Osteocyte (in vitro differentiated cells): ENCODE measurements at regions not wholly inside any gene's neighbourhood (a gene's known extent, or its start where the extent isn't known, plus 50 kb on each side); places are given as distances from the start of the nearest gene placed in this dataset.

Experiments used
- DNase-seq: peaks from one replicate; pipeline ENCODE4 v3.0.0; 2021; ENCODE audit warnings: mixed read lengths; ENCODE audit not compliant: unreplicated experiment; ENCODE audit errors: extremely low spot score
- H3K27ac Mint-ChIP-seq: one replicate; pipeline ENCODE4 v1.8.0; 2021; ENCODE audit warnings: mild to moderate bottlenecking, mixed read lengths; ENCODE audit not compliant: unreplicated experiment
- H3K27me3 Mint-ChIP-seq: one replicate; pipeline ENCODE4 v1.8.0; 2021; ENCODE audit warnings: mixed read lengths; ENCODE audit not compliant: unreplicated experiment
- H3K36me3 Mint-ChIP-seq: one replicate; pipeline ENCODE4 v1.8.0; 2021; ENCODE audit warnings: mixed read lengths; ENCODE audit not compliant: unreplicated experiment
- H3K4me1 Mint-ChIP-seq: one replicate; pipeline ENCODE4 v1.8.0; 2021; ENCODE audit warnings: mixed read lengths; ENCODE audit not compliant: unreplicated experiment
- H3K4me3 Mint-ChIP-seq: one replicate; pipeline ENCODE4 v1.8.0; 2021; ENCODE audit warnings: mild to moderate bottlenecking, moderate library complexity, mixed read lengths; ENCODE audit not compliant: unreplicated experiment
- H3K9me3 Mint-ChIP-seq: one replicate; pipeline ENCODE4 v1.8.0; 2021; ENCODE audit warnings: mixed read lengths; ENCODE audit not compliant: unreplicated experiment
- TF ChIP-seq, protein P1 (sequence below): fragments of 200-600 bp; sonication (generic); IDR thresholded peaks from 2 replicates; pipeline ENCODE4 v1.5.0; 2021; ENCODE audit warnings: antibody characterized with exemption, mild to moderate bottlenecking, moderate library complexity

DNA sequence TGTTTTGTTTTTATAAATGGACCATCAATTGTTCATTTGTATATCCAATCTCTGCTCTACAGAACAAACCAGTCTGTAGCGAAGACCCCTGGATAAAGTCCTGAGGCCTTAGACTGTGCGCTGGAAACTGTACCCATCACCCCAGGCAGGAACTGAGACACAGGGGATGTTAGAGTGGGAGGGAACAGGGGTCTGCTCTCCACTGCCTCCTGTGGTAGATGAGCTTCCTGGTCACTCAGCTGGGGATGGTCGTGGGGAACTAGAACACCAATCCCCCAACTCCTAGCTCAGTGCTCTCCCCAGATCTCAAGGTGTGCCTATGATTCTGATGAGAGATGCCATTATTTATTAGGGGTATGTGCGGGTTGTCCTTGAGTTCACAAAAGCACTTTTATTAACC, 340.2 kb upstream of the IGF1R start:
- no peak overlapping the region for H3K4me3 Mint-ChIP-seq
- TF ChIP-seq, protein P1, sequence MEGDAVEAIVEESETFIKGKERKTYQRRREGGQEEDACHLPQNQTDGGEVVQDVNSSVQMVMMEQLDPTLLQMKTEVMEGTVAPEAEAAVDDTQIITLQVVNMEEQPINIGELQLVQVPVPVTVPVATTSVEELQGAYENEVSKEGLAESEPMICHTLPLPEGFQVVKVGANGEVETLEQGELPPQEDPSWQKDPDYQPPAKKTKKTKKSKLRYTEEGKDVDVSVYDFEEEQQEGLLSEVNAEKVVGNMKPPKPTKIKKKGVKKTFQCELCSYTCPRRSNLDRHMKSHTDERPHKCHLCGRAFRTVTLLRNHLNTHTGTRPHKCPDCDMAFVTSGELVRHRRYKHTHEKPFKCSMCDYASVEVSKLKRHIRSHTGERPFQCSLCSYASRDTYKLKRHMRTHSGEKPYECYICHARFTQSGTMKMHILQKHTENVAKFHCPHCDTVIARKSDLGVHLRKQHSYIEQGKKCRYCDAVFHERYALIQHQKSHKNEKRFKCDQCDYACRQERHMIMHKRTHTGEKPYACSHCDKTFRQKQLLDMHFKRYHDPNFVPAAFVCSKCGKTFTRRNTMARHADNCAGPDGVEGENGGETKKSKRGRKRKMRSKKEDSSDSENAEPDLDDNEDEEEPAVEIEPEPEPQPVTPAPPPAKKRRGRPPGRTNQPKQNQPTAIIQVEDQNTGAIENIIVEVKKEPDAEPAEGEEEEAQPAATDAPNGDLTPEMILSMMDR = no peak
- H3K27me3 Mint-ChIP-seq = peaks cover 16% of the 10 kb centered on the region
- H3K4me1 Mint-ChIP-seq = no peaks in the 10 kb centered on the region
- no peaks in the 10 kb centered on the region for H3K9me3 Mint-ChIP-seq
- H3K36me3 Mint-ChIP-seq = no peaks in the 10 kb centered on the region
- DNase-seq = peak; percentile 62
- H3K27ac Mint-ChIP-seq = no peak overlapping the region

DNA sequence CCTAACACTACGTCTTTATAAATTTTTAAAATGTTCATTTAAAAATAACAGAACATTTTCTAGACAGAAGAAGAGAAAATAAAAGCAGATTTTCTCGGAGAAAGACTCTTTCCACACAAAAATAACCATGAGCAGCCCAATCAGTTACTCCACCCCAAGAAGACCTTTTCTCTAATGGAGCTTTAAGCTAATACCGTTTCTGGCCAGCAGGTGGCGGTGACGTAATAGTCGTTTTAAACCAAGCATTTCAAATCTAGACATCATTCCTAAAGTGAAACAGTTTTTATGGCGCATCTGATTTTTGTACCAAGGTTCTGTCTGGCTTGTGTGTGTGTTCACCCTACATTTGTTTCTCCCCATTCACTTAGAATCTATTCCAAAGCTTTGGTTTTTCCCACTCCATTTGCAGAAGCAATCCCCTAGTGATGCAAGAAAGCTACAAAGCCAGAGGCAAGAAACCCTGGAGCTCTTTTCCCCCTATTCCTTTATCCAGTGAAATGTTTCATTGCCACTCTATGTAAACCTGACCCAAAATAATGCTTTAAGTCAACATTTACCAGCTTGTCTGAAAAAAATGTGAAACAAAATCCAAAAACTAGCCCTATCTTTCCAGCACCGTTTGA, 336.7 kb upstream of the IGF1R start:
- Mint-ChIP-seq H3K27me3 (peaks cover 20% of the 10 kb centered on the region), H3K27ac (no peak overlapping the region), H3K9me3 (no peaks in the 10 kb centered on the region), H3K4me3 (no peak overlapping the region), H3K36me3 (no peaks in the 10 kb centered on the region), H3K4me1 (no peaks in the 10 kb centered on the region)
- peak; percentile 88 for DNase-seq
- TF ChIP-seq, protein P1 = peak; percentile 83

DNA sequence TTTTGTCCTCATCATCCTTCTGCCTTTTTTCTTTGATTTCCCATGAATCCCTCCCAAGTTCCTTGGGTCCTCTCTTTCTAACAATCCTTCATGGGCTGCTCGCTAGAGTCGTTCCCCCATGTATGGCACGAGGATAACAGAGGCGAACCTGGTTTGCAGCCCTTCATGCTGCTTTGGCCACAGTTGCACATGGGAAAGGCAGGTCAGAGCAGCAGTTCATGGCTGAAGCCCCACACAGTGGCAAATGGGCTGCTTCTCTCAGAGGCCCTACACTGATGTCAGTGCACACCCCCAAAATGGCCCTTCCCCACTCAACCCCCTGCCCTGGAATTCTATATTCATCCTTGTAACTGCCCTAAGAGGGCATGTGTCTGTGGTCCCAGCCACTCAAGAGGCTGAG, 335.4 kb upstream of the IGF1R start:
- no peak overlapping the region for H3K27ac Mint-ChIP-seq
- DNase-seq = no peak
- H3K27me3 Mint-ChIP-seq = peaks cover 19% of the 10 kb centered on the region
- H3K4me3 Mint-ChIP-seq = no peak overlapping the region
- H3K9me3 Mint-ChIP-seq = no peaks in the 10 kb centered on the region
- H3K36me3 Mint-ChIP-seq = no peaks in the 10 kb centered on the region
- H3K4me1 Mint-ChIP-seq = no peaks in the 10 kb centered on the region
- TF ChIP-seq, protein P1 = no peak

DNA sequence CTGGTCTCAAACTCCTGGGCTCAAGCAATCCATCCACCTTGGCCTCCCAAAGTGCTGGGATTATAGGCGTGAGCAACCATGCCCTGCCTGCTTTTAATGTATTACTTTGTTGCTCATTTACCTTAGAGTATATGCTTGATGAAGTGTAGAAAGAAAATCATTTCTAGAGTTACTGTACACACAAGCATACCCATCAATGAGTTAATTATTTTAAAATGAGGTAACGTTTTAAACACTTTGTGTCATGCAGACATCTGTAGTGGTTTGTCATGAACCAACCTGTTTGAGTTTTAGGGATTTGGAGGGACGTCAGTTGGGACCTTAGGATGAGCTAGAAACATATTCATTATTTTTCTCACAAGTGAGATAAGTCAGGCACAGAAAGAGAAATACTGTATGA, 332.4 kb upstream of the IGF1R start:
- Mint-ChIP-seq H3K36me3 (no peaks in the 10 kb centered on the region), H3K4me1 (no peaks in the 10 kb centered on the region), H3K27me3 (peaks cover 10% of the 10 kb centered on the region), H3K9me3 (no peaks in the 10 kb centered on the region), H3K27ac (no peak overlapping the region), H3K4me3 (no peak overlapping the region)
- no peak for DNase-seq
- TF ChIP-seq, protein P1 = no peak

DNA sequence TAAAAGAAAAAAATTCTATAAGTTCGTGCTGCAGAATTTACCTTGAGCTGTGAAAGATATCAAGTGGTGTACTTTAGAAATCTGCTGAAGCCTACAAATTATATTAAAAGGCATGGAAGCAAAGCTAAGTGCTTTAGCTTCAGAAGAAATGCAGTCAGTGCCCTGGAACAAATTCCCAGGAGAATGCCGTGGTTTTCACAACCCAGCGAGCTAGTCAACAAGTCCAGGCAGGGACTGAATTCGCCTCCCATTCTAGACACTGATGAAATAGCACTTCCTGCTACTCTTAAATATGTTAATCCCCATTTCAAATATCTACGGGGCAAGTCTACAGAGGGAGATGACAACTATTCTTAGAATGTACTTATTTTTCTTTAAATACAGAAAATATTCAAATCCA, 326.4 kb upstream of the IGF1R start:
- no peak overlapping the region for H3K4me3 Mint-ChIP-seq
- H3K9me3 Mint-ChIP-seq = no peaks in the 10 kb centered on the region
- no peaks in the 10 kb centered on the region for H3K27me3 Mint-ChIP-seq
- no peak for DNase-seq
- H3K27ac Mint-ChIP-seq = no peak overlapping the region
- TF ChIP-seq, protein P1 = no peak
- H3K36me3 Mint-ChIP-seq = no peaks in the 10 kb centered on the region
- no peaks in the 10 kb centered on the region for H3K4me1 Mint-ChIP-seq
